Caco-2 (cell line): ENCODE measurements at regions not wholly inside any gene's neighbourhood (a gene's known extent, or its start where the extent isn't known, plus 50 kb on each side); places are given as distances from the start of the nearest gene placed in this dataset.

Experiments used
- BruUV-seq: library from RNA; stranded (reverse); fragments of 400-500 nt; replicated peaks from 2 replicates; lab custom pipeline; 2021; lab: Mats Ljungman, UMichigan
- CTCF ChIA-PET: fragments of 300-600 bp; sonication (Branson Sonifier 250); formaldehyde crosslinking; loops from one replicate; lab custom pipeline; 2022; ENCODE audit warnings: antibody characterized with exemption; lab: Charles Lee
- POLR2A ChIA-PET: fragments of 300-600 bp; sonication (Branson Sonifier 250); formaldehyde crosslinking; loops from one replicate; lab custom pipeline; 2022; ENCODE audit warnings: antibody characterized with exemption; lab: Charles Lee
- DNase-seq, 2 experiments: peaks; one replicate each; pipeline versions ENCODE4 v3.0.0 to v3.0.0-alpha.2; 2020 to 2022
- H3K27me3 ChIP-seq: replicated peaks from 2 replicates; pipeline ENCODE4 v1.6.0; 2011; ENCODE audit warnings: low read length; ENCODE audit not compliant: control insufficient read depth, insufficient read depth
- H3K36me3 ChIP-seq: 2 replicates; pipeline ENCODE4 v1.5.1; 2011; ENCODE audit warnings: low read length; ENCODE audit not compliant: control insufficient read depth, insufficient read depth
- H3K4me1 ChIP-seq: fragments of 250-450 bp; sonication (Bioruptor Pico); 2 replicates; pipeline ENCODE4 v1.5.1; 2020; ENCODE audit warnings: mild to moderate bottlenecking
- H3K4me3 ChIP-seq: 2 replicates; pipeline ENCODE4 v1.5.1; 2011; ENCODE audit warnings: low read depth, mild to moderate bottlenecking, control low read depth, low read length
- H3K9me3 ChIP-seq: fragments of 250-450 bp; sonication (Bioruptor Pico); 2 replicates; pipeline ENCODE4 v1.5.1; 2020; ENCODE audit warnings: mild to moderate bottlenecking, moderate library complexity
- H3K27ac Mint-ChIP-seq: one replicate; pipeline ENCODE4 v1.8.0; 2022; ENCODE audit warnings: mixed read lengths; ENCODE audit not compliant: unreplicated experiment
- H3K27me3 Mint-ChIP-seq: one replicate; pipeline ENCODE4 v1.8.0; 2022; ENCODE audit warnings: mixed read lengths; ENCODE audit not compliant: insufficient read depth, unreplicated experiment
- H3K36me3 Mint-ChIP-seq: one replicate; pipeline ENCODE4 v1.8.0; 2022; ENCODE audit warnings: mild to moderate bottlenecking, mixed read lengths; ENCODE audit not compliant: insufficient read depth, unreplicated experiment
- H3K4me1 Mint-ChIP-seq: one replicate; pipeline ENCODE4 v1.8.0; 2022; ENCODE audit warnings: low read depth, mixed read lengths; ENCODE audit not compliant: unreplicated experiment
- H3K4me3 Mint-ChIP-seq: one replicate; pipeline ENCODE4 v1.8.0; 2022; ENCODE audit warnings: mild to moderate bottlenecking, moderate library complexity, mixed read lengths; ENCODE audit not compliant: unreplicated experiment
- H3K9me3 Mint-ChIP-seq: one replicate; pipeline ENCODE4 v1.8.0; 2022; ENCODE audit warnings: mixed read lengths; ENCODE audit not compliant: unreplicated experiment
- CTCF ChIP-seq, 2 experiments: fragments of 200-600 bp in 1 of 2; IDR thresholded peaks; 1 replicate in 1 of 2; 2 replicates in 1 of 2; pipeline versions ENCODE4 v1.5.1 to v1.8.0; 2011 to 2022; ENCODE audit warnings: antibody characterized with exemption in 1 of 2, control low read depth in 1 of 2, inconsistent platforms in 1 of 2, low read depth in 1 of 2, low read length in 1 of 2, mild to moderate bottlenecking in 1 of 2, moderate library complexity in 1 of 2; ENCODE audit not compliant: insufficient read depth in 1 of 2, severe bottlenecking in 1 of 2, unreplicated experiment in 1 of 2
- intact Hi-C: fragments of 100-400 bp; cut with micrococcal nuclease; formaldehyde crosslinking; loops from one replicate; pipeline ENCODE4 v1.10.0; 2022; ENCODE audit not compliant: unreplicated experiment

DNA sequence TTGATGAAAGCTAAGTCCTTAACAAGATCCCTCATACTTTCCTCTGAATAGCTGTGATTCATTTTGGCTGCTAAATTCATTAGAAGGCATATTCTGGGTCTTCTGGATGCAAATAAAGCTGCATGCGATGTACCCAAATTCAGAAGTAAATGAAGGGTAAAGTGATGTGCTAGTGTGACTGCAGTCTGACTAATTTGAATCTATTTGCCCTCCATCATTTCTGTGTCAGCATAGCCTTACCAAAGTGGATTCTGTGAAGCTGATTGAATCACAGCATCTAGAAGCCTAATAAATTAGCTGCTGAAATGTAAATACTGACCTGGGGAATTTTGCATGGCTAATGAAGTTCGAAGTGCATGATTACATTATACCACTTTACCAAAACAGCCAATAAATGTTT lies 162.2 kb downstream of the TPH2 start:
- no peaks in the 10 kb centered on the region for H3K36me3 ChIP-seq
- DNase-seq: no peak
- CTCF ChIA-PET: no interaction called here
- H3K4me1 ChIP-seq: no peaks in the 10 kb centered on the region
- no peaks in the 10 kb centered on the region for H3K9me3 ChIP-seq
- no TSS peak for BruUV-seq
- H3K4me3 Mint-ChIP-seq: no peak overlapping the region
- TF ChIP-seq CTCF (IDR thresholded peaks at IDR 0.05; ENCODE audit: insufficient read depth in 1 of 2, low read depth in 1 of 2, low read length in 1 of 2, severe bottlenecking in 1 of 2, unreplicated experiment in 1 of 2): no peak
- no peaks in the 10 kb centered on the region for H3K27me3 ChIP-seq
- H3K27me3 Mint-ChIP-seq: peaks cover 11% of the 10 kb centered on the region
- no peaks in the 10 kb centered on the region for H3K36me3 Mint-ChIP-seq
- no peaks in the 10 kb centered on the region for H3K9me3 Mint-ChIP-seq
- H3K4me1 Mint-ChIP-seq: no peaks in the 10 kb centered on the region
- intact Hi-C loops: no loop called here
- POLR2A ChIA-PET: no interaction called here
- no peak overlapping the region for H3K4me3 ChIP-seq
- no peak overlapping the region for H3K27ac Mint-ChIP-seq

DNA sequence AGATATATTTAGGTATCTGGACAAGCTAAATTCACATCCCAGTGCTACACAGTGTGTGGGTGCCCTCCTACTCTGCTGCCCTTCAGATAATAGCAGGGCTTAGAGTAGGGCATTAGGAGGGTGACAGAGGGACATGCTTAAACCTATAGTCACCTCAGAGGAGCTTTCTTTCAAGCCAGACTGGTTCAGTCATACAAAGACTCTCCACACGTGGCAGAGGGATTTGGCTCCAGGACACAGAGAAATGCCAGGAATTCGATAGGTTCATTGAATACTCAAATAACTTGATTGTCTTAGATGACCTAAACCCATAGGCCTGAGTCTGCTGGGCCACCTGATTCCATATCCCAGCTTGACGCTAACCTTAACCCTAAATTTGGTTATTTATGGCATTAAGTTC lies 163.5 kb downstream of the TPH2 start:
- ChIA-PET CTCF (no interaction called here), POLR2A (no interaction called here)
- H3K27me3 Mint-ChIP-seq: peaks cover 7% of the 10 kb centered on the region
- no peak overlapping the region for H3K4me3 ChIP-seq
- H3K27me3 ChIP-seq: no peaks in the 10 kb centered on the region
- H3K9me3 Mint-ChIP-seq: no peaks in the 10 kb centered on the region
- no peak overlapping the region for H3K4me3 Mint-ChIP-seq
- no peaks in the 10 kb centered on the region for H3K4me1 Mint-ChIP-seq
- H3K4me1 ChIP-seq: no peaks in the 10 kb centered on the region
- no peak for DNase-seq
- no peaks in the 10 kb centered on the region for H3K36me3 ChIP-seq
- H3K27ac Mint-ChIP-seq: no peak overlapping the region
- BruUV-seq: no TSS peak
- no peaks in the 10 kb centered on the region for H3K9me3 ChIP-seq
- H3K36me3 Mint-ChIP-seq: no peaks in the 10 kb centered on the region
- intact Hi-C loops: no loop called here
- TF ChIP-seq CTCF (IDR thresholded peaks at IDR 0.05; ENCODE audit: insufficient read depth in 1 of 2, low read depth in 1 of 2, low read length in 1 of 2, severe bottlenecking in 1 of 2, unreplicated experiment in 1 of 2): no peak

DNA sequence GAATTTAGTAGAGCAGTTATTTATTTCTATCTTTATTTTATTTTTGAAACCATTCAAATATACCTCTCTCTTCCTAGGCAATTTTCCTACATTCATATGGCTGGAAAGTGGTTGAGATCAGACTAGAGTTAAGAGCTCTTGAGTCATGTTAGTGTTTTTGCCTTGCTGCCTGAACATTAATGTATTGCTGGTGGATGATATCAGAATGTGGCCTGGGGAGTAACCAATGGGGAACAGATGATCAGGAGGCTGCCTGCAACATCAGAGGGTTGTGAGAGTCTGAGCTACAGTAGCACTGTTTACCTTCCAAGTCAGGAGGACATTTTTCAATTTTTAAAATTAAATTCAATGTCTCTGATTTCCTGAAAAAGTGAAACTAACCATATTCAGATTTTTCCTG lies 166.3 kb upstream of the TRHDE start:
- DNase-seq: no peak
- Histone ChIP-seq H3K4me1 (no peaks in the 10 kb centered on the region), H3K27me3 (no peaks in the 10 kb centered on the region), H3K36me3 (no peaks in the 10 kb centered on the region), H3K9me3 (no peaks in the 10 kb centered on the region), H3K4me3 (no peak overlapping the region)
- intact Hi-C loops: no loop called here
- H3K4me3 Mint-ChIP-seq: no peak overlapping the region
- H3K9me3 Mint-ChIP-seq: no peaks in the 10 kb centered on the region
- TF ChIP-seq CTCF (IDR thresholded peaks at IDR 0.05; ENCODE audit: insufficient read depth in 1 of 2, low read depth in 1 of 2, low read length in 1 of 2, severe bottlenecking in 1 of 2, unreplicated experiment in 1 of 2): no peak
- BruUV-seq: no TSS peak
- POLR2A ChIA-PET: no interaction called here
- no peak overlapping the region for H3K27ac Mint-ChIP-seq
- H3K27me3 Mint-ChIP-seq: peaks cover 6% of the 10 kb centered on the region
- no peaks in the 10 kb centered on the region for H3K4me1 Mint-ChIP-seq
- CTCF ChIA-PET: no interaction called here
- no peaks in the 10 kb centered on the region for H3K36me3 Mint-ChIP-seq
